ENCODE measurements at regions not wholly inside any gene's neighbourhood (a gene's known extent, or its start where the extent isn't known, plus 50 kb on each side); places are given as distances from the start of the nearest gene placed in this dataset.
"Not testable (repeated sequence)": the region's sequence is repeated elsewhere in the genome, so short reads cannot be mapped to it uniquely, and the experiment has no call there.

- H3K4me3 ChIP-seq = no peak overlapping the region
- H3K36me3 ChIP-seq = no peaks in the 10 kb centered on the region
- H3K9me3 ChIP-seq = no peaks in the 10 kb centered on the region
- no peak for DNase-seq (ENCODE audit: low spot score in 2 of 2)
- intact Hi-C loops (cut with DNase I; ENCODE audit: low total_unique reads) = no loop called here
- no peaks in the 10 kb centered on the region for H3K27me3 ChIP-seq
- H3K27ac ChIP-seq = no peak overlapping the region
- no peak for TF ChIP-seq POLR2A (IDR thresholded peaks at IDR 0.05)
- no peak for TF ChIP-seq CTCF (IDR thresholded peaks at IDR 0.05)
- TF ChIP-seq POLR2AphosphoS5 (IDR thresholded peaks at IDR 0.05) = no peak
- no peaks in the 10 kb centered on the region for H3K4me1 ChIP-seq
These were observed 464.7 kb upstream of the TOM1L1 start for GRCh38 chr17:54435966-54436365.

- Histone ChIP-seq H3K36me3 (no peaks in the 10 kb centered on the region), H3K4me1 (no peaks in the 10 kb centered on the region), H3K27me3 (no peaks in the 10 kb centered on the region), H3K4me3 (no peak overlapping the region), H3K27ac (no peak overlapping the region), H3K9me3 (no peaks in the 10 kb centered on the region)
- intact Hi-C loops (cut with DNase I; ENCODE audit: low total_unique reads) = no loop called here
- TF ChIP-seq CTCF (IDR thresholded peaks at IDR 0.05) = no peak
- no peak for TF ChIP-seq POLR2AphosphoS5 (IDR thresholded peaks at IDR 0.05)
- TF ChIP-seq POLR2A (IDR thresholded peaks at IDR 0.05) = no peak
- DNase-seq (ENCODE audit: low spot score in 2 of 2) = no peak
These were observed 460.8 kb upstream of the TOM1L1 start for GRCh38 chr17:54439816-54440215.

- TF ChIP-seq CTCF (IDR thresholded peaks at IDR 0.05) = no peak
- no peak for TF ChIP-seq POLR2AphosphoS5 (IDR thresholded peaks at IDR 0.05)
- TF ChIP-seq POLR2A (IDR thresholded peaks at IDR 0.05) = no peak
- H3K36me3 ChIP-seq = no peaks in the 10 kb centered on the region
- intact Hi-C loops (cut with DNase I; ENCODE audit: low total_unique reads) = no loop called here
These were observed 449.6 kb upstream of the TOM1L1 start for GRCh38 chr17:54451051-54451450.

GRCh38 chr17:54452666-54453348 lies 447.8 kb upstream of the TOM1L1 start:
- Histone ChIP-seq H3K9me3 (peaks cover 0 to 8% of the 10 kb centered on the region in 2 donors), H3K27me3 (no peaks in the 10 kb centered on the region), H3K27ac (no peak overlapping the region), H3K4me3 (no peak overlapping the region), H3K36me3 (no peaks in the 10 kb centered on the region), H3K4me1 (no peaks in the 10 kb centered on the region)
- intact Hi-C loops (cut with DNase I; ENCODE audit: low total_unique reads) = no loop called here
- DNase-seq (ENCODE audit: low spot score in 2 of 2) = no peak
- TF ChIP-seq POLR2AphosphoS5 (IDR thresholded peaks at IDR 0.05) (no peak), POLR2A (IDR thresholded peaks at IDR 0.05) (no peak), CTCF (IDR thresholded peaks at IDR 0.05) (no peak)

More at GRCh38 chr17:54451051-54451450, 449.6 kb upstream of the TOM1L1 start:
- Histone ChIP-seq H3K9me3 (no peaks in the 10 kb centered on the region), H3K4me1 (no peaks in the 10 kb centered on the region), H3K27me3 (no peaks in the 10 kb centered on the region), H3K27ac (no peak overlapping the region), H3K4me3 (no peak overlapping the region)
- no peak for DNase-seq (ENCODE audit: low spot score in 2 of 2)

GRCh38 chr17:54455251-54455868 lies 445.3 kb upstream of the TOM1L1 start:
- TF ChIP-seq CTCF (IDR thresholded peaks at IDR 0.05) (no peak), POLR2AphosphoS5 (IDR thresholded peaks at IDR 0.05) (no peak), POLR2A (IDR thresholded peaks at IDR 0.05) (no peak)

GRCh38 chr17:54465443-54465842 lies 435.2 kb upstream of the TOM1L1 start:
- H3K4me1 ChIP-seq; H3K9me3 ChIP-seq; H3K4me3 ChIP-seq; DNase-seq (ENCODE audit: low spot score in 2 of 2); intact Hi-C loops (cut with DNase I; ENCODE audit: low total_unique reads); H3K27ac ChIP-seq; H3K27me3 ChIP-seq; H3K36me3 ChIP-seq: not testable (repeated sequence)

More at GRCh38 chr17:54455251-54455868, 445.3 kb upstream of the TOM1L1 start:
- no peak overlapping the region for H3K27ac ChIP-seq
- H3K4me3 ChIP-seq = no peak overlapping the region
- no peak for DNase-seq (ENCODE audit: low spot score in 2 of 2)
- no peaks in the 10 kb centered on the region for H3K36me3 ChIP-seq
- H3K27me3 ChIP-seq = no peaks in the 10 kb centered on the region
- H3K4me1 ChIP-seq = no peaks in the 10 kb centered on the region
- intact Hi-C loops (cut with DNase I; ENCODE audit: low total_unique reads) = no loop called here
- H3K9me3 ChIP-seq = peaks cover 0 to 8% of the 10 kb centered on the region in 2 donors
